HL-60 (cell line): ENCODE measurements at regions not wholly inside any gene's neighbourhood (a gene's known extent, or its start where the extent isn't known, plus 50 kb on each side); places are given as distances from the start of the nearest gene placed in this dataset.

Source experiments
- CTCF ChIP-seq: IDR thresholded peaks from one replicate; pipeline ENCODE4 v1.5.1; 2011; ENCODE audit warnings: low read length, control low read depth, inconsistent platforms; ENCODE audit not compliant: insufficient read depth
- POLR2AphosphoS5 ChIP-seq: IDR thresholded peaks from 2 replicates; pipeline ENCODE4 v1.6.1; 2012; ENCODE audit warnings: low read depth
- REST ChIP-seq: IDR thresholded peaks from 2 replicates; pipeline ENCODE4 v1.6.1; 2012; ENCODE audit warnings: low read depth; ENCODE audit not compliant: insufficient replicate concordance

GRCh38 chr3:5634411-5634810, 446.9 kb downstream of the EDEM1 start:
- TF ChIP-seq POLR2AphosphoS5 (no peak), CTCF (no peak), REST (no peak)
